ENCODE measurements at regions not wholly inside any gene's neighbourhood (a gene's known extent, or its start where the extent isn't known, plus 50 kb on each side); places are given as distances from the start of the nearest gene placed in this dataset.

GRCh38 chr15:72850833-72851232 is 67.3 kb upstream of the ADPGK start:
- TF ChIP-seq CTCF (IDR thresholded peaks at IDR 0.05) (no peak), POLR2A (IDR thresholded peaks at IDR 0.05) (no peak)
